ENCODE measurements at regions not wholly inside any gene's neighbourhood (a gene's known extent, or its start where the extent isn't known, plus 50 kb on each side); places are given as distances from the start of the nearest gene placed in this dataset.
A peak's percentile ranks its signal among the peaks of the same experiment; 100 is the strongest.

GRCh38 chr9:115360122-115360521 lies 242.2 kb upstream of the TNC start:
- ChIA-PET CTCF (no interaction called here), POLR2A (interaction anchor here (0.5 kb wide), 1 partner anchor 793 kb away, joined by 5 read pairs; the partner anchor contains the start of gene PAPPA)
- H3K27me3 ChIP-seq (ENCODE audit: control insufficient read depth, insufficient read depth, low read length) = no peaks in the 10 kb centered on the region
- H3K27ac ChIP-seq (ENCODE audit: low read depth, low read length) = no peak overlapping the region
- H3K9me3 ChIP-seq (ENCODE audit: control insufficient read depth, insufficient read depth, low read length) = no peaks in the 10 kb centered on the region
- no peak overlapping the region for H3K4me3 ChIP-seq (ENCODE audit: low read depth, low read length)
- no peak for TF ChIP-seq CTCF (IDR thresholded peaks at IDR 0.05; ENCODE audit: low read depth, low read length)
- DNase-seq (ENCODE audit: low read depth, low spot score) = no peak

GRCh38 chr9:115362101-115362500 lies 244.1 kb upstream of the TNC start:
- CTCF ChIA-PET = no interaction called here
- no peak overlapping the region for H3K4me3 ChIP-seq (ENCODE audit: low read depth, low read length)
- TF ChIP-seq CTCF (IDR thresholded peaks at IDR 0.05; ENCODE audit: low read depth, low read length) = no peak
- H3K27me3 ChIP-seq (ENCODE audit: control insufficient read depth, insufficient read depth, low read length) = no peaks in the 10 kb centered on the region
- DNase-seq (ENCODE audit: low read depth, low spot score) = no peak
- no peaks in the 10 kb centered on the region for H3K9me3 ChIP-seq (ENCODE audit: control insufficient read depth, insufficient read depth, low read length)
- POLR2A ChIA-PET = no interaction called here
- no peak overlapping the region for H3K27ac ChIP-seq (ENCODE audit: low read depth, low read length)

GRCh38 chr9:115362640-115363039 lies 244.7 kb upstream of the TNC start:
- H3K9me3 ChIP-seq (ENCODE audit: control insufficient read depth, insufficient read depth, low read length) = no peaks in the 10 kb centered on the region
- no peak for TF ChIP-seq CTCF (IDR thresholded peaks at IDR 0.05; ENCODE audit: low read depth, low read length)
- POLR2A ChIA-PET = no interaction called here
- DNase-seq (ENCODE audit: low read depth, low spot score) = no peak
- no peaks in the 10 kb centered on the region for H3K27me3 ChIP-seq (ENCODE audit: control insufficient read depth, insufficient read depth, low read length)
- no peak overlapping the region for H3K27ac ChIP-seq (ENCODE audit: low read depth, low read length)
- H3K4me3 ChIP-seq (ENCODE audit: low read depth, low read length) = no peak overlapping the region
- CTCF ChIA-PET = no interaction called here

GRCh38 chr9:115364991-115365390 lies 247.0 kb upstream of the TNC start:
- no peak for TF ChIP-seq CTCF (IDR thresholded peaks at IDR 0.05; ENCODE audit: low read depth, low read length)
- DNase-seq (ENCODE audit: low read depth, low spot score) = peak; percentile 23
- POLR2A ChIA-PET = interaction anchor here (0.6 kb wide), 1 partner anchor 14 kb away, joined by 4 read pairs; no protein-coding TSS in a partner anchor
- Histone ChIP-seq H3K27ac (ENCODE audit: low read depth, low read length) (no peak overlapping the region), H3K27me3 (ENCODE audit: control insufficient read depth, insufficient read depth, low read length) (no peaks in the 10 kb centered on the region), H3K4me3 (ENCODE audit: low read depth, low read length) (no peak overlapping the region), H3K9me3 (ENCODE audit: control insufficient read depth, insufficient read depth, low read length) (no peaks in the 10 kb centered on the region)
- CTCF ChIA-PET = interaction anchor here (0.7 kb wide), 2 partner anchors 24 to 60 kb away, joined by 3 read pairs; no protein-coding TSS in a partner anchor

GRCh38 chr9:115367321-115367720 lies 249.4 kb upstream of the TNC start:
- POLR2A ChIA-PET = interaction anchor here (1.0 kb wide), 1 partner anchor 251 kb away, joined by 3 read pairs; no protein-coding TSS in a partner anchor
- CTCF ChIA-PET = interaction anchor here (0.6 to 1.6 kb wide), 3 partner anchors 157 to 864 kb away, joined by 4 to 7 read pairs (median 4); no protein-coding TSS in a partner anchor
- no peaks in the 10 kb centered on the region for H3K27me3 ChIP-seq (ENCODE audit: control insufficient read depth, insufficient read depth, low read length)
- no peak for TF ChIP-seq CTCF (IDR thresholded peaks at IDR 0.05; ENCODE audit: low read depth, low read length)
- no peak overlapping the region for H3K27ac ChIP-seq (ENCODE audit: low read depth, low read length)
- no peak overlapping the region for H3K4me3 ChIP-seq (ENCODE audit: low read depth, low read length)
- H3K9me3 ChIP-seq (ENCODE audit: control insufficient read depth, insufficient read depth, low read length) = no peaks in the 10 kb centered on the region
- no peak for DNase-seq (ENCODE audit: low read depth, low spot score)
